Right lobe of liver (tissue), 4 donors: ENCODE measurements at regions not wholly inside any gene's neighbourhood (a gene's known extent, or its start where the extent isn't known, plus 50 kb on each side); places are given as distances from the start of the nearest gene placed in this dataset.

Experiments used
- CTCF ChIP-seq, 4 donors: fragments of 200-600 bp in 3 of 4; fragments of 450-650 bp in 1 of 4; IDR thresholded peaks; one replicate each; pipeline versions ENCODE4 v1.5.1 to v1.8.0; 2016 to 2022; ENCODE audit warnings: antibody characterized with exemption in 4 of 4, mild to moderate bottlenecking in 2 of 4
- POLR2A ChIP-seq: fragments of 450-650 bp; IDR thresholded peaks from one replicate; pipeline ENCODE4 v1.6.1; 2017; ENCODE audit warnings: antibody characterized with exemption, mild to moderate bottlenecking
- donor health status: DM: no; HTN: no; CAD: no.
- donor health status: DM: no; HTN: no; CAD: no.
- donor health status: DM: no; HTN: yes; CAD: no.

- TF ChIP-seq POLR2A = no peak
- no peak for TF ChIP-seq CTCF (IDR thresholded peaks at IDR 0.05)
Observed at GRCh38 chr2:223214394-223215253, 162.6 kb downstream of the KCNE4 start.
